ENCODE measurements at regions not wholly inside any gene's neighbourhood (a gene's known extent, or its start where the extent isn't known, plus 50 kb on each side); places are given as distances from the start of the nearest gene placed in this dataset.

DNA sequence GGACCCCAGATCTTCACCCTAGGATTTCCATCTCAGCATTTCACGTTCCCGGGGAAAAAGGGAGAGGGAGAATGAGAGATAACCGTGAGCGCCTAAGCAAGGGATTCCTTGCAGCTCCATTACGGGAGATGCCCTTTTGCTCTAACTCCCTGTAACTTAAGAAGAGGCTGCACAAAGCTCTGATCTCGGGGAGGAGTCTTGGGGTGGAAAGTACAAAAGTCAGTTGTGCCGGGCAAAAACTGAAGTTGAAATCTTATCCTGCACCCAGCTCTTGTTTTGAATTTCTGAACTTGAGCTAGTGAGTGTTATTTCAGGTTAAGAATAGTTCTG is 256.4 kb upstream of the SOX21 start:
- no peak overlapping the region for H3K27ac Mint-ChIP-seq

DNA sequence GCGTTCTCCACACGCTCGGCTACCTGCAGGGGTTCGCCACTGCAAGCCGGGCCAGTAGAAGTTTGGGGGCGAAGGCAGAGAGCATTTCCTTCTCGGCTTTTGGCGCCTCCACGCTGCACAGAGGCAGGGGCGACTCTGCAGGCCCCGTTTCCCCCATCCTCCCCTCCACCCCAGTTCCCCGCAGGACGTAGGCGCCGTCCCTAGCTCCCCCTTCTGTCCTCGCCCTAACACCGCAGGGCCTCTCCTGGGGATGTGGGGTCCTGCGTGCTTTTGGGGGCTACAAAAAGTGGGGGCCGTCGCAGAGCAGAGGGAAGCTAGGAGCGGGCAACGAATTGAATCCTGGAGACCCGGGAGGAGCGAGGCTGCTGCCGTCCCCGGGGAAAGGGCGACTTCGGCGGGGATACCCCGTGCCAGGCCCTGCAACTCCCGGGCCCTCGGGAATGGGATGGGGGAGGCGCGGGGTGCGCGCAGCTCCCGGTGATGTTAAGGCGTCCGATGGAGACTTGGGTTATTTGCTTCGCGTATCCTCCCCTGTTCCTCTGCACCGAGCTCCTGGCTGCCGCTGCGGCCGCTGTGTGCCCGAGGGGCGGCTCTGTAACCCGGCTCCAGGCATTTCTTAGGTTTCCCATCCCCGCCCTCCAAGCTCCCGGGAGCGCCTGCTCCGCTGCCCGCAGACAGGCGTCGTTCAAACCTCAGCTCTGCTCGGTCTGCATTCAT is 255.9 kb upstream of the SOX21 start:
- Mint-ChIP-seq H3K9me3 (no peaks in the 10 kb centered on the region), H3K4me1 (ENCODE audit: low read depth in 2 of 2) (no peaks in the 10 kb centered on the region), H3K27me3 (peaks cover 29 to 53% of the 10 kb centered on the region in 2 donors), H3K27ac (no peak overlapping the region), H3K36me3 (no peaks in the 10 kb centered on the region), H3K4me3 (no peak overlapping the region)
- ATAC-seq (peak; percentile 32 to 36), DNase-seq (ENCODE audit: low spot score) (no peak)

More for the DNA sequence above, 256.4 kb upstream of the SOX21 start:
- DNase-seq (ENCODE audit: low spot score) = no peak
- H3K4me1 Mint-ChIP-seq (ENCODE audit: low read depth in 2 of 2) = no peaks in the 10 kb centered on the region
- ATAC-seq = no peak
- no peaks in the 10 kb centered on the region for H3K36me3 Mint-ChIP-seq
- peaks cover 29 to 51% of the 10 kb centered on the region in 2 donors for H3K27me3 Mint-ChIP-seq
- H3K9me3 Mint-ChIP-seq = no peaks in the 10 kb centered on the region
- H3K4me3 Mint-ChIP-seq = no peak overlapping the region

DNA sequence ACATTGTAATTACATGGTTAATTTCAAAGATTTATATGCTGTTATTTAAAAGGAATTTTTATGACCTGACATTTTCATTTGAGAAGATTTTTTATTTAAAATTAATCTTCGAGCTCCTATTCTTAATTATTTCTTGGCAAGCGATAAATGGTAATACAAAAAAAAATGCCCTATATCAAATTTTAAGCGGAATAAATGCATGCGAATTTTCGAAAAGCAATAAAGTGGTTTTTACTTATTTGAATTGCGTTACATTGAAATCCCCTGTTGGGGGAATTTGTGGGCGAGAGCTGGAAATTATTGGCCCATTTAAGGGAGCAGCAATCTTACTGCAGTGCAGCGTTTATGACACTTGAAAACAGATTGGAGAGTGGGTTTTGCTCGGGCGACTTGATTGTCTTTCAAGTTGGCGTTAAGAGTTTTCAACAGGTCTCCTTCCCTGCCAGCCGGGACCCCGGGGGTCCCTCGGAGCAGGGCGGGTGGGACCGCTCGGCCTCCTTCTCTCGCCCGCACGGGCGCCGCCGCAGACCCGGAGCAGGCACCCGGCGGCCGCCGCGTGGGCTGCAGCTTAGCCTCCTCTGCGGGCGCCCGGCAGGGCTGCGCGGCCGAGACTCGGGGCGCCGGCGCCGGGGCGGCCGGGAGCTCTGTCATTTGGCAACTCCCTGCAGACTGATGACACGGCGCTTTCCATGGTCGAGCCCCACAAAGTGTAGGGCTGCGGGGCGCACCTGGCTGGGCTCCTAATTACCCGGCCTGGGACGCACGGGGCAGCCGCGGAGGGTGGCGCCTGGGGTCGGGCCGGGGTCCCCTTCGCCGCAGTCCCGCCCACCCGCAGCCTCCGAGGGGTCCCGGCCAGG is 255.1 kb upstream of the SOX21 start:
- H3K27ac Mint-ChIP-seq = no peak overlapping the region
- ATAC-seq = peak; percentile 44 to 55
- H3K27me3 Mint-ChIP-seq = peaks cover 31 to 53% of the 10 kb centered on the region in 2 donors
- H3K9me3 Mint-ChIP-seq = no peaks in the 10 kb centered on the region
- H3K4me3 Mint-ChIP-seq = no peak overlapping the region
- H3K4me1 Mint-ChIP-seq (ENCODE audit: low read depth in 2 of 2) = no peaks in the 10 kb centered on the region
- H3K36me3 Mint-ChIP-seq = no peaks in the 10 kb centered on the region
- no peak for DNase-seq (ENCODE audit: low spot score)

DNA sequence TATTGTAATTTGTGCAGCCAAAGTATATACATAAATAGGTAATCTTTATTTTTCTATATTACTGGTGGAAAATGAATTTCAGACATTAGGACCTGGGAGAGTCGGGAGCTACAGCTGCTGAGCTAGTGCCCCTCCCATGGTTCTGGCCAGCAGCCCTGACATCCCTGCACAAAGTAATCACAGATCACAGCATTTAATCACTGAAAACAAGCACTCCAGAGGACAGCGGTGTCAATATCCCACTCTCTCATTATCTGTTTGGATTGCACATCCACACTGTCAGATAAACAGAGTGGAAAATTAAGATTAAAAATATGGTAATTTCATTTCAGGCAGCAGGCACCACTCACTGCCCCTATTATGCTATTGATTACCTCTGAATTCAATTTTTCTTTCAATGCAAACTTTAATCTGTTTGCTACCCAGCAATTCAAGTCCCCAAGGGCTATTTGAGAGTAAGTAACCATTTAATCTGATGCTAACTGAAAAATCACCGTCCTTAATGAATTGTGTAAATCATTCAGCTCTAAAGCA is 254.1 kb upstream of the SOX21 start:
- Mint-ChIP-seq H3K27ac (no peak overlapping the region), H3K4me1 (ENCODE audit: low read depth in 2 of 2) (no peaks in the 10 kb centered on the region), H3K9me3 (no peaks in the 10 kb centered on the region), H3K4me3 (no peak overlapping the region), H3K27me3 (peaks cover 29 to 53% of the 10 kb centered on the region in 2 donors), H3K36me3 (no peaks in the 10 kb centered on the region)
- no peak for DNase-seq (ENCODE audit: low spot score)
- ATAC-seq = no peak

DNA sequence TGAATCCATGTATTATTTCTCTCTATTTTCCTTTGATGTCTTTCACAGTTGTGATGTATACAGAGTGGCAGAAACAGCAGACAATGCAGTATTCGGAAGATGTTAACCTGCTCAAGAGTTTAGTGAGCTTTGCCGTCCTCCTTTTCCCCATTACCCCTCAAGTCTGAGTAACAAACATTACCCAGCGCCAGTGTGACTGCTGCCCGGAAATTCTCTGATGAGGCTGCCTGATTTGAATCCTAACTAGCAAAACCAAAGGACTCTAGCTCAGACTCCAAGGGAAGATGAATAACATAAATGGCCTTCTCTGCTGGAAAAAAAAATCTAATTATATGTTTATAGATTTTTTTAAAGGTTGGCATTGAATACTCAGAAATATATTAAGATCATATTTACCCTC is 247.3 kb upstream of the SOX21 start:
- peaks cover 4 to 11% of the 10 kb centered on the region in 2 donors for H3K27me3 Mint-ChIP-seq
- no peaks in the 10 kb centered on the region for H3K9me3 Mint-ChIP-seq
- ATAC-seq = no peak
- H3K36me3 Mint-ChIP-seq = no peaks in the 10 kb centered on the region
- H3K4me1 Mint-ChIP-seq (ENCODE audit: low read depth in 2 of 2) = no peaks in the 10 kb centered on the region
- DNase-seq (ENCODE audit: low spot score) = no peak
- H3K4me3 Mint-ChIP-seq = no peak overlapping the region
- H3K27ac Mint-ChIP-seq = no peak overlapping the region

DNA sequence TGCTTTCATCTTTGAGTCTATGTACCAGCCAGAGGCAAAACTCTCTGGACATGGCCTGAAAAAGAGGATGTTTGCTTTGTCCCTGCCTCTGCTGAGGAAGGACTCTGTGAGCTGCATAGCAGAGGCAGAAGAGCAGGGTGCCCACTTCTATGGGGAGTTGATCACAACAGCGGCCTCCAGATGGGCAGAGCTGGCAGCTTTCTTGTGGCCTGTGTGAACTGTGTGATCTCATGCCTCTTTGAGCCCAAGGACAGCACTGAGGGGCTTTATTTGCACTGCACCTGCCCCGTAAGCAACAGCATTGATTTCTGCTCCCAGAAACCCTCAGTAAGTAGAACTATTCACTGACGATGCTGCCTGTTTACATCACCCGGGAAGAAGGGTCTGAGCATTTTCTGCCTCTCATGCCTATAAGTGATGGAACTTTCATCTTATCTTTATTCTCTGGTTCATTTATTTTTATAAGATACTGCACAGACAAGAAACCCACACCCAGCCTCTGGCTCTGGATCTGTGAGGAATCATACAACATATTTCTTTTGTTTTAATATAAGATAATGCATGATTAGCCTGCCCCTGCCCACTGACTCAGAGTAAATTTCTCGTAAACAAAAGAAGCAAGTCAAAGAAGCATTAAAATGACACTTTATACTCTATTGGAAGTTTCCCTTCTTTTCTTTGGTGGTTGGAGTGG is 244.2 kb upstream of the SOX21 start:
- H3K4me3 Mint-ChIP-seq = no peak overlapping the region
- no peaks in the 10 kb centered on the region for H3K4me1 Mint-ChIP-seq (ENCODE audit: low read depth in 2 of 2)
- ATAC-seq = peak in 1 of 2 donors; percentile 32
- DNase-seq (ENCODE audit: low spot score) = no peak
- H3K27ac Mint-ChIP-seq = no peak overlapping the region
- no peaks in the 10 kb centered on the region for H3K36me3 Mint-ChIP-seq
- peaks cover 7% of the 10 kb centered on the region for H3K9me3 Mint-ChIP-seq
- H3K27me3 Mint-ChIP-seq = peaks cover 0 to under 1% of the 10 kb centered on the region in 2 donors

DNA sequence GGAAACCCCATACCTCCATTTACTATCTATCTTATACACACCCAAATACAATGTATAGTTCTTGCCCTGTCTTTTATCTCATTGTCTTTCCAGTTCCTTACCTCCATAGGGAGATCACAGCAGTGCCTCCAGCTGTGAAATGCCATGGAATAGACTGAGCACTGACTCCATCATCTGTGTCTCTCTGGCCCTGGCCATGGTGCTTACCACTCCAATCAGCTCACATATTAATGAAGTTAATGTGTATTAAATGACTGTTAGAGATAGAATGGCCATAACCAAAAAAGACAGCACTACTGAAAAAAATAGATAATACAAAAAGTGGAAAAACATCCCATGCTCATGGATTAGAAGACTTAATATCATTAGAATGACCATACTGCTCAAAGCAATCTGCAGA is 240.4 kb upstream of the SOX21 start:
- Mint-ChIP-seq H3K27me3 (peaks cover 3 to 8% of the 10 kb centered on the region in 2 donors), H3K9me3 (peaks cover 7% of the 10 kb centered on the region), H3K4me3 (no peak overlapping the region), H3K4me1 (ENCODE audit: low read depth in 2 of 2) (no peaks in the 10 kb centered on the region), H3K36me3 (no peaks in the 10 kb centered on the region), H3K27ac (no peak overlapping the region)
- ATAC-seq (no peak), DNase-seq (ENCODE audit: low spot score) (no peak)

DNA sequence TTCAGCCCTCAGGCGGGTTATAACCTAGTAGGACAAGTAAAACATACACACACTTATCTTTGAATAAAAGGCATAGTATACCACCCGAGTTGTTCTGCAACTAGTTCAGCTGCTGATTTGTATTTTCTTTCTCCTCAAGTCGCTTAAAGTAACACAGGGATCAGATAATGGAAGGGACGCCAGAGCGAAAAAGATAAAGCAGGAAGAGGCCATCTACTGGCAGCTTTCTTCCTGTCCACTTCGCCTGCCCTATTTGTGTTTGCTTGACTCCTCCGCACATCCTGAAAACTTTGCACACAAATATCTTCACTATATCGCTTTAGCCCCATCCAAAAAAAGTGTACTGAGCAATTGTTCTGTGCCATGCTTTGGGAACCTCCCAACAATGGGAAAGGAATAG is 238.0 kb upstream of the SOX21 start:
- DNase-seq (ENCODE audit: low spot score) = no peak
- Mint-ChIP-seq H3K27me3 (peaks cover 3 to 14% of the 10 kb centered on the region in 2 donors), H3K27ac (no peak overlapping the region), H3K4me3 (no peak overlapping the region), H3K9me3 (peaks cover 7% of the 10 kb centered on the region), H3K4me1 (ENCODE audit: low read depth in 2 of 2) (no peaks in the 10 kb centered on the region), H3K36me3 (no peaks in the 10 kb centered on the region)
- ATAC-seq = no peak

DNA sequence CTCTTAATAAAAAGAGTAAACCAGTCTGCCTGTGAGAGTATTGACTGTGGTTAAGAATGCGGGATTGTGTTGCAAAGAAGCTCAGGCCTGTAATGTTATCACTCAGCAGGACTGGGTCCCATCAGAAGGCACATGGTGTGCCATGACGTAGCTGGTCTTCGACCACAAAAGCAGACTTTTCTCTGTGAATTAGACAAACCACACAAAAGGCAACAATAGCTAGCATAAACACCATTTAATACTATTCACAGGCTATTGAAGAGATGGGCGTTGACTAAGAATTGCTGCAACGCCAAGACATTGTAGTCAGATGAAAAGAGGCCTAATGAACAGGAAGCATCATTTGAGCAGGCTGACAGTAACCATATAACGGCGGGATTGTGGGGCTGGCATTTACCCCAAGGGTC is 235.6 kb upstream of the SOX21 start:
- DNase-seq (ENCODE audit: low spot score) = no peak
- H3K4me3 Mint-ChIP-seq = no peak overlapping the region
- no peak overlapping the region for H3K27ac Mint-ChIP-seq
- peaks cover 3 to 14% of the 10 kb centered on the region in 2 donors for H3K27me3 Mint-ChIP-seq
- H3K4me1 Mint-ChIP-seq (ENCODE audit: low read depth in 2 of 2) = no peaks in the 10 kb centered on the region
- ATAC-seq = no peak
- peaks cover 3% of the 10 kb centered on the region for H3K9me3 Mint-ChIP-seq
- H3K36me3 Mint-ChIP-seq = no peaks in the 10 kb centered on the region

DNA sequence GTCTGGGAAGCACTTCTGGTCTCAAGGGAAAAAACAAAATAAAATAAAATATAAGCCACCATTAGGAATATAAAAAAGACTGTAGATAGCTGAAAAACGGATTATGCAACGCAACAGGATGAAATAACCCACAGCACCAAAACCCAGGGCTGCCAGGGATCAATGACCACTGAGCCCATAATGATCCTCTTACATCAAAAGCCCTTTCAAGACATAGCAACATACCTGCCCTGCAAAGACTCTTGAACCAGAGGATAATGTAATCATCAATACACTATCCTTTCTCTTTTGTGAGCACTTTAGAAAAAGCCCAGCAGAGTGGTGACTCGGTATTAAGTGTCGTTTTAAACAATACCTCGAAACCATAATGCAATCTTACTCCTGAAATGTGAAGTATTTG is 235.0 kb upstream of the SOX21 start:
- no peak overlapping the region for H3K27ac Mint-ChIP-seq
- ATAC-seq = no peak
- no peaks in the 10 kb centered on the region for H3K4me1 Mint-ChIP-seq (ENCODE audit: low read depth in 2 of 2)

DNA sequence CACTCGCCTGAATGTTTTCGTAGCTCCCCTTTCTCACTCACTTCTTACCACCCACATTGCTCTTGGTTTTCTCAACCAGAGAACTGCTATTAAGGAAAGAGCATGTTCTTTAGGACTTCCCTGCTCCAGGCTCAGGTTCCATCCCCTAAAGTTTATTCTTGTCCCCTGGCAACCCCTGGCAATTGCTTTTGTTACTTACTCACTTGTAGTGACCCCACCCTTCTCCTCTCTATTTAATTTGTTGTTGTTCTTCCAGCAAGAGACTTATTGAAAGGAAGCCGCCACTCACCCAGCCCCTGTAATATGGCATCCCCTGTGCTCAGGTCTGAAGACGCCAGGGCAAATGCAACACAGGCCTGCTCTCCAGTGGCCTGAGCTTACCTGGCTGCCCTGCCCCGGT is 233.7 kb upstream of the SOX21 start:
- no peak overlapping the region for H3K4me3 Mint-ChIP-seq
- H3K27me3 Mint-ChIP-seq = peaks cover 2 to 8% of the 10 kb centered on the region in 2 donors
- no peaks in the 10 kb centered on the region for H3K4me1 Mint-ChIP-seq (ENCODE audit: low read depth in 2 of 2)
- H3K27ac Mint-ChIP-seq = no peak overlapping the region
- DNase-seq (ENCODE audit: low spot score) (no peak), ATAC-seq (no peak)
- no peaks in the 10 kb centered on the region for H3K36me3 Mint-ChIP-seq
- no peaks in the 10 kb centered on the region for H3K9me3 Mint-ChIP-seq

More for the DNA sequence above, 235.0 kb upstream of the SOX21 start:
- H3K27me3 Mint-ChIP-seq = peaks cover 3 to 14% of the 10 kb centered on the region in 2 donors
- DNase-seq (ENCODE audit: low spot score) = no peak
- H3K4me3 Mint-ChIP-seq = no peak overlapping the region
- no peaks in the 10 kb centered on the region for H3K36me3 Mint-ChIP-seq
- H3K9me3 Mint-ChIP-seq = no peaks in the 10 kb centered on the region

DNA sequence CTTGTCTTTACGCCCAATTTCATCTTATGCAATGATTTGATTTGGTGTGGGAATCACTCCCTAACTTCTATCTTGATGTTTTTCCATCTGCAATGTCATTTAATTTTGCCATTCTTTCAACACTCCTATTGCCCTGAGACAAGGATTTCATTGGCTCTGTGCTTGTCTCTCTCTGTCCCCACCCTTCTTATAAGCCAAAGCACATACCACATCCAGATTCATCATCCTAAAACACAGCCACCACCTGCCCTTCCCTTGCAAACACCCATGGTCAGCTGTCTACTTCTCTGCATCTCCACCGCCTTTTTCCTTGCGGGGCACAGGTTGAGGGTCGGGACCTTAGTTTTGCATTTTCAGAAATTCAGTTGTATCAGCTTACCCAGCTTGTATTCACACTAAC is 225.8 kb upstream of the SOX21 start:
- H3K27me3 Mint-ChIP-seq = peaks cover 0 to 2% of the 10 kb centered on the region in 2 donors
- DNase-seq (ENCODE audit: low spot score) (no peak), ATAC-seq (no peak)
- peaks cover 4% of the 10 kb centered on the region for H3K9me3 Mint-ChIP-seq
- no peak overlapping the region for H3K27ac Mint-ChIP-seq
- H3K4me1 Mint-ChIP-seq (ENCODE audit: low read depth in 2 of 2) = no peaks in the 10 kb centered on the region
- peaks cover under 1% of the 10 kb centered on the region for H3K36me3 Mint-ChIP-seq
- no peak overlapping the region for H3K4me3 Mint-ChIP-seq

DNA sequence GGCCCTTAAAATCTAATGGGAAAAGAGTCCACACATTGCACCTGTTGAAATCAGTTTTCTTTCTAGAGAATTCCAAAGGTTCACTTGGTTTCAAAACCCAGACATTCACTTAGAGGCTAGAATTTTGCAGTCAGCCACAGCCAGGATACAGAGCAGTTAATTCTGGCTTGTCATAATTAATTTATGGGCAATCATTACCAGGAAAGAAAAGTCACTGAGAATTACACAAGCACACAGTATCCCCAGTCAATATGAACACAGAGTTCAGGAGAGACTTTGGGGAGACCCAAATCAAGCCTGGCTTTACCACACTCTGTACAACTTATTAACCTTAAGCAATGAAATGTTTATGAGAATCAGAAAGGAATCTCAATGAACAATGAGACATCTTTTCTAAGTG is 224.3 kb upstream of the SOX21 start:
- DNase-seq (ENCODE audit: low spot score) (no peak), ATAC-seq (no peak)
- no peak overlapping the region for H3K27ac Mint-ChIP-seq
- peaks cover 8% of the 10 kb centered on the region for H3K9me3 Mint-ChIP-seq
- no peaks in the 10 kb centered on the region for H3K4me1 Mint-ChIP-seq (ENCODE audit: low read depth in 2 of 2)
- H3K36me3 Mint-ChIP-seq = peaks cover 4% of the 10 kb centered on the region
- no peaks in the 10 kb centered on the region for H3K27me3 Mint-ChIP-seq
- H3K4me3 Mint-ChIP-seq = no peak overlapping the region

DNA sequence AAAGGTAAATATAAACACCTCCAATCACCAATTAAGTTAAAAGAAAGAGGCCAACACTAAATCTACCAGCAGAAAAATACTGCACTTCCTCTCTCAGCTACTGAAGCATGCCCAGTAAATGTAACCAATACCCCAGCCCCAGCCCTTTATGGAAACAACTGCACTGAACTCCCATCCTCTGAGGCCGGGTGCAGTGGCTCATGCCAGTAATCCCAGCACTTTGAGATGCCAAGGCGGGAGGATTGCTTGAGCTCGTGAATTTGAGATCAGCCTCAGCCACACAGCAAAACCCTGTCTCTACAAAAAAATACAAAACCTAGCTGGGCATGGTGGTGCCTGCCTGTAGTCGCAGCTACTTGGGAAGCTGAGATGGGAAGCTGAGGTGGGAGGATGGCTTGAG is 221.6 kb upstream of the SOX21 start:
- Mint-ChIP-seq H3K9me3 (peaks cover 8% of the 10 kb centered on the region), H3K4me3 (no peak overlapping the region), H3K27ac (no peak overlapping the region), H3K4me1 (ENCODE audit: low read depth in 2 of 2) (no peaks in the 10 kb centered on the region), H3K36me3 (peaks cover 4% of the 10 kb centered on the region), H3K27me3 (no peaks in the 10 kb centered on the region)
- no peak for DNase-seq (ENCODE audit: low spot score)
- ATAC-seq = no peak
